GM18505 (cell line): ENCODE measurements at regions not wholly inside any gene's neighbourhood (a gene's known extent, or its start where the extent isn't known, plus 50 kb on each side); places are given as distances from the start of the nearest gene placed in this dataset.
"Not testable (repeated sequence)": the region's sequence is repeated elsewhere in the genome, so short reads cannot be mapped to it uniquely, and the experiment has no call there.

ENCODE experiments used
- ATAC-seq: cut with Tn5 transposase; IDR thresholded peaks from one replicate; pipeline ENCODE4 v1.9.1; 2021; ENCODE audit not compliant: unreplicated experiment
- POLR2A ChIP-seq: IDR thresholded peaks from 4 replicates; pipeline ENCODE4 v1.6.1; 2011; ENCODE audit warnings: borderline replicate concordance; ENCODE audit not compliant: insufficient read depth, insufficient read length; ENCODE audit errors: extremely low read depth

DNA sequence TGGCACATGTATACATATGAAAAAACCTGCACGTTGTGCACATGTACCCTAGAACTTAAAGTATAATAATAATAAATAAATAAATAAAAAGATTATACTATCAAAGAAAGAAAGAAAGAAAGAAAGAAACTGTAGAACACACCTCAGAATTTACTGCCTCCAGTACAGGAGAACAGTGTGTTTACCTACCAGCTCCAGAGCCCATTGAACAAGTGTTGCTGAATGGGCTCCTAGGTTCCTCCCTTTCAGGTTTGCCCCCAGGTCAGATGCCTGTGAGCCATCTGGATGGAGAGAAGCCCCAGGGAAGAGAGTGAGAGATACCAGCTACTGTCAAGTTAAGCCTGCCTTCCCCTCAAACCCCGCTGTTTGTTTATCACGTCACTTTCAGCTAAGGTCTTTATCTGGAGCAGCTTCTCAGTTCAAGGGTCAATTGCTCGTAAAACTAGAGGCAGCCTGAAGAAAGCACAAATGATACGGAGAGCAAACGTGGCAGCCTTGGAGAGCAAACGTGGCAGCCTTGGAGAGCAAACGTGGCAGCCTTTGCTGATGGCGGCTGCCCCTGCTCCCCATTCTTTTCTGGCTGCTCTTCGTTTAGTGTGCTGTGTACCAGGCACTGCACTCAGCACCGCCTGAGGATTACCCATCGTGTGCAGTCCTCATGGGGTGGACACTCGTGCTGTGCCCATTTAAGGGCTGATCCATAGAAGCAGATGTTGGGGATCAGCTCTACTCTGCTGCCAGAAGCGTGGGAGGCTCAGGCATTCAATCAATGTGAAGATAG lies 111.7 kb downstream of the ADAMTS15 start:
- TF ChIP-seq POLR2A: no peak
- no peak for ATAC-seq

DNA sequence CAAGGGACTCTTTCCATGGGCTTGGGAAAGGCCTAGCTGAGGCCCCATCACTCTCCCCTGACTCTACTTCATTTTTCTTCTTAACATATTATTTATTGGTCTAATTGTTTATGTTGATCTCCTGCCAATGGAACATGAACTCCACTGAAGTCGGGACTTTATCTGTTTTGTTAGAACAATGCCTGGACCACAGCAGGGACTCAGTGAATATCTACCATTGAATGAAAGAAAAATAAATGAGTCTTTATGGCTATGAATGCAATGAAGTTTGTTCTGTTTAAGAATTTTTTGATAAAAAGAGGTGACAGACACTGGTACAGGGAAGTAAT lies 112.3 kb downstream of the ADAMTS15 start:
- no peak for TF ChIP-seq POLR2A
- no peak for ATAC-seq

DNA sequence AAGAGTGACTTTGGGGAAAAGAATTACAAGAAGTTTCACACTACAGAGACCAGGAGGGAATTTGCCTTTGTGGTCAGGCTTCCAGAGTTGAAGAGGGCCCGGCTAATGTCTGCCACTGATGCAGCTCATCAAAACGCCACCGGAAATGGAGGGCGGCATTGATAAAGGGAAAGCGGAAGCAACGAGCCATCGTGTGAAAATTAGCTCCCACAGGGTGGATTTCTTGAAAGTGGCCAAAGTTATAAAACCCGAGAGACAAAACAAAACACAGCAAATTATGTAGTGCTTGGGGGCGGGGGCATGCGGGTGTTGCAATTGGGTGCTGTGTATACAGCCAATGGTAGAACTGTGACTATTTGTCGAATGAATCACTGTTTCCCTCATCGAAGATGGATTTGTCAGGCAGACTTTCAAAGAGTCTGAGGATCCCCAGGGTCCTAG lies 113.0 kb downstream of the ADAMTS15 start:
- ATAC-seq: no peak
- no peak for TF ChIP-seq POLR2A

DNA sequence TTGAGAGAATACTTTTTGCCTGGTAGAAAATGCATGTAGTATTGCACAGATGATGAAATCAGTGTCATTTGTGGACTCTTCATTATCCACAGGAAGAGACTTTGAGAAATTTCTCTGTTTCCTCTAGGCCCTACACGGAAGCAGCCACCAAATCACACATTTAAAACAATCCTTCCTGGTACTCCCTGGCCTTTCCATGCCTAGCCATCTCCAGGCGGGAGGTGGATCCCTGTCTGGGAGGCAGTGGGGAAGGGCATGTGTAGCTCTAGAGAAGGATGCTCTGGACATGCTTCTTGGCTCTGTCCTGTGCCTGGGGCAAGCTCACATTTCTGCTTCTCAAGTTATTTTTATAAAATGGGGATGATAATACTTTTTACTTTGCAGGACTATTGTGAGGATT lies 114.1 kb downstream of the ADAMTS15 start:
- no peak for ATAC-seq
- no peak for TF ChIP-seq POLR2A

DNA sequence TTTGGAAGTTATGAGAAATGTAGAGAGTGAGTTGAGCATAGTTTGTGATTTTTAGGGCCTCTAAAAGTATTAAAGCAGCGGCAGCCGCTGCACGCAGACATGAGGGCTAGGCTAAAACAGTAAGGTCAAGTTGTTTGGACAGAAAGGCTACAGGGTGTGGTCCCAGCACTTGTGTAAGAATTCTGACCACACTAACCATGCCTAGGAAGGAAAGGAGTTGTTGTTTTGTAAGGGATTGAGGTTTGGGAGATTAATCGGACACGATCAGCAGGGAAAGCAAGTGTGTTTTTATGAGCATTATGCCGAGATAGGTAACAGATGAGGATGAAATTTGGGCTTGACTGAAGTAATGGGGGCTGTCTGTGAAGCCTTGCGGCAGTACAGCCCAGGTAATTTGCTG lies 117.9 kb downstream of the ADAMTS15 start:
- not testable (repeated sequence) for ATAC-seq

DNA sequence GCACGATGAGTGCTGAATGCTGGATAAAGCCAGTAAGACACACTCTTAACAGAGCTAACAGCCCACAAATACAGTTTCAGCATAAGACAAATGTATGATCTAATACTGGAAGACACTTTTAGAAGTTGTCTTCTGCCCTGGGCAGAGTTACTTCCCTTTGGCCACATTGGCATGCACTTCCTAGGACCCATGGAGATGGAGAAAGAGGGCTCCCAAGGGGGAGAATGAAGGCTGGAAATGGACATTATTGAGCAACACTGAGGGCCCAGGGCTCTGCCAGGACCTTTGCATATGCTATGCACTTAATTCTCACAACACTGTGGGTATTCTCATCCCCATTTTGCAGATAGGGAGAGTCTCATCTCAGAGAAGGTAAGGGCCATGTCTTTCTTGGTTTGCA lies 123.1 kb downstream of the ADAMTS15 start:
- no peak for TF ChIP-seq POLR2A
- no peak for ATAC-seq

DNA sequence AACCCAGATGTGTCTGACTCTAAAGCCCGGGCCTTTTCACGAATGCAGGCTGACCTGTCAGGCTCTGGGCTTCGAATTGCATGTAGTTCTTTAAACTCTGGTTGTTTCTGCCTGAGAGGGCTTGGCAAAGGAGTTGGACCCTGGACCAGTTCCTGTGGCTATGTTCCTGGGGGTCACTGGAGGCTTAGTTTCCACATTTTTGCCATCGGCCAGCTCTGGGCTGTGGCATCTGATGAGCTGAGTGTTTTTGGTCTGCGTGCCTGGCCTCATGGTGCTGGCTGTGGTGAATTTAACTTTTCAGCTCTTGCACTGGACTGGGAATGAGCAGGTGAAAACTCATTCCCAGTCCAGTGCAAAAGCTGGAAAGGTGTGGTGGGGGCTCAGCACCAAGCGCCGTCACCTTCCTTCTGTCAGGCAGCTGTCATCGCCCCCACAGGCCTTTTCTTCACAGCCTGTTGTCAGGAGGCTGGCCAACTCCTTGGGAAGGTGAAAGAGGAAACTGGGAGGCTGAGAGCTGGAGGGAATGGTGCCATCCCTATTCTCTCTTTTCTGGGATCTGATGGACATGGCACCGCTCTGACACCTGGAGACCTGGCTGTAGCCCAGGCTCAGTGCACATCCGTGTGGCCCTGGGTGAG lies 123.6 kb downstream of the ADAMTS15 start:
- no peak for TF ChIP-seq POLR2A
- ATAC-seq: no peak

DNA sequence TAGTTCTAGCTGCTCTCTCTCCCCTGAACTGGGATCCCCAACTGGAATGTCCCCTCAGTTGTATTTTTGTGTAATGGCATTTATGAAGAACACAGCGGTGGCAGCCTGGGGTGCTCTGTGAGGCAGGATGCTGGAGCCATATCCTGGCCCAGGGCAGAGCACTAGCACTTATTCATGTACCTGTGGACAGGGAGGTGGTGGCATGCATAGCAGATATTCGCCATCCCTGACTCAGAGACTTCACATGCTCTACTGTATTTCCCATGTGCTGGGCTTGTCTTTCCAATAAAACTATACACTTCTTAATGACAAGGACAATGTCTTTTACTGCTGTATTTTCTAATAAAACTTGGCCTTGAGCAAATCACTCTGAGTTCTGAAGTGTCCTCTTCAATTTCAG lies 125.3 kb downstream of the ADAMTS15 start:
- ATAC-seq: no peak
- TF ChIP-seq POLR2A: no peak

DNA sequence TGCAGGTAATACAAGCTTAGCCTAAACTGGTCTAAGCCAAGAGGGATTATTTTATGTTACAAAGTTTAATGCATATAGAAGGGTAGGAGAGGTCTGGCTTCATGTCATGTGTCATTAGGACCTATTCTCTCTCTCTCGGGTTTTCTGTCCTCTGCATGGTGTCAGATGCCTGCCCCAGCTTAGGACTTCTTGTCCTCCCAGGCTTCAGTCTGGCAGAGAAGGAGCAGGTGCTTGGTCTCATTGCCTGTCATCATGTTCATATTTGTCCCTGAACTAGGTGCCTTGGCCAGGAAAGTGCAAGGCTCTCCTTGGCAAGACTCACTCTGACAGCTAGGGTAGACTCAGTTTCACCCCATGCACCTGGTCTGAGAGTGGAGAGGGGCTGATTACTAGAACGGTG lies 126.3 kb downstream of the ADAMTS15 start:
- TF ChIP-seq POLR2A: no peak
- no peak for ATAC-seq

DNA sequence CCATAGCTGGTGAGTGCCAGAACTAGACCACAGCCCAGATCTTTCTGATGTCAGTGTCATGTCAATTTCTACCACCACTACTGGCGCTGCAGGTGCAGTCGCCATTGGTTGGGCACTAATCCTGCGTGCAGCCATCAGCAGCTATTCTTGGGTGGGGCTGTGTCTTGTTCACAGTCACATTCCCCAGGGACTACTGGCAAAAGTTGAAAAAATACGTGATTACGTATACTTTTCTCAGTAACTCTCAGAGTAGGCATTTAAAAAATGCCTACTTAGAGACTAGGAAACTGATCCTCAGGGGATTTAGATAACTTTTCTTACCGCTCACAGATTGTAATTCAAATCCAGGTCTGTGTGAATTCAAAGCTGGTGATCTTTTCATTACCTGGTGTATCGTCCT lies 127.7 kb downstream of the ADAMTS15 start:
- TF ChIP-seq POLR2A: no peak
- no peak for ATAC-seq

DNA sequence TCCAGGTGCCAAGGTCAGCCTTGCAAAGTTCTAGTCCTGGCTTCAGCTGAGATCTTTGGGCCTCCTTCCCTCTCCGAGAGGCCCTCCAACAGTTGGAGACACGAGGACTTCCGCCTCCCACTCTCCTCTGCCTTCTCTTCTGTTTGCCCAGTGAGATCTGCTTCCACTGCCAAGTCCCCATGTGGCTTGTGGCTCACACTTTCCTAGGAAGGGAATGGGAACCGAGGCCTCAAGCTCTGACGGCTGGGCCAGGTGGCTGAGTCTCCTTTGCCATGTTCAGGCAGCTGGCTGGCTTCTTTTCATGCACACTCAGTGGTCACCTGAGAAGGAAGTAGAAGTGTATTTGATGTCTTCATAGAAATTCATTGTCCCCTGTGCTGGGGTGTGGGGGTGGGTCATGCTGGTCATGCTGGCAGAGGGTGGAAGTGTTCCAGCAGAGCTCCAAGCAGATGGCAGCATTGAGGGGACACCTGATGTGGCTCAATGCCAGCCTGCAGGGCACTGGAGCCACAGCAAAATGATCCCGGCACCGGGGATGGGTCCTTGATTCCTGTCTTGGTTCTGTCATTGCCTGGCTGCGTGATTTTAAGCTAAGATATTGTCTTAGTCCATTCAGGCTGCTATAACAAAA lies 130.4 kb downstream of the ADAMTS15 start:
- TF ChIP-seq POLR2A: no peak
- no peak for ATAC-seq

DNA sequence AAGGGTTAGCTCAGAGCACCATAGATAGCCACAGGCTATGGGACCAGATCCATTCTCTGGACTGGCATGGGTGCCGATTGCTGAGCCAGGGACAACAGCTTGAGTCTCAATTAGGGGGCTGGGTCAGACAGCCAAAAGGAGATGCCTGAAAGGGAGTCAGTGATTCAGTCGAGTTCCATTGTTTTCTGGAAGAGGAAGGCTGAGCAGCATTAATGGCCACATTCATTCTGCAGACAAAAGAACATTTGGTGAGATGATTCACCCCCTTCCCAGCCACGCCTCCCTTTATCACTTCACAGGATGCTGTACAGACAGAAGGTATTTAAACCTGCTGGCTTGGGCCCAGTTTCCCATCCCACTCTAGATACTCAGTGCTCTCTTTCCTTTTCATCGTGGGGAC lies 131.9 kb downstream of the ADAMTS15 start:
- ATAC-seq: no peak
- no peak for TF ChIP-seq POLR2A

DNA sequence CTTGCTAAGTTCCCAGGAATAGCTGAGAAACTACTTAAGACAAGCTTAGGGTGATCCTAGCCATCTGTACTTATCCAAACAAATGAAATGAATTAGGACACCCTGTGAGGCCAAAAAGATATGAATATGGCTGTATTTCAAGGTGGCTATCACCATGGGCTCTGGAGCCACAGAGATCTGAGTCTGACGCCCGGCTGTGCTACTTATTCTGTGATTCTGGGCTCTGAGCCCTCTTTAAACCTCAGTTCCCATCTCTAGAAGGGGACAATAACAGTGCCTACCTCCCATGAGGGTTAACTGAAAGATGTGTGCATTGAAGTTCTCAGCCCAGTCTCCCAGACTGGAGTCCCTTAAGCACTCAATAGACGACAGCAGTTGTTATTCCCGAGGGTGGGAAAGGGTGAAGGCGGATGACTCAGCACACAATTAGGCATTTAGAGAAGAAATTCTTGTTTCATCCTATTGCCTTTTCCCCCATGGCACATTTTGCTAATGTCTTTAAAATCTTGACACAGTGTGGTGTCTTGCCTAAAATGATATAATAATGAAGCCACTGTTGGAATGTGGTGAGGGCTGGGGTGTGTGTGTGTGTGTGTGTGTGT lies 132.5 kb downstream of the ADAMTS15 start:
- ATAC-seq: no peak
- no peak for TF ChIP-seq POLR2A

DNA sequence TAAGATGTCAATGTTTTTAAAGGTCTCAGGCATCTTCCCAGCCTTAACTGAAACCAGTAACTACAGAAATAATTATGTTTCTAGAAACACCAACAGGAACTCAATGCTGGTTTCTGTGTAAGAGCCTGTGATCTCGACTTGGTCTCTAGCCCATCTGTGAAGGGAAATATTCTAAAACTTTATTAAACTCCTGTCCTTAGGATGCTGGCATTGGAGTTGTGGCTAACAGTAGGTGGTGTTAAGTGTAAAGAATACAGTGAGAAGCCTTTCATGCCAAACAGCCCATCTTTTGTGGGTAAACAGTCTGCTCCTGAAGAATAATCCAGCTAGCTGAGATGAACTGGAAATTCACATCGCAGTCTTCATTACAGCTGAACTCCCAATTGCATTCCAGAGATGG lies 133.2 kb downstream of the ADAMTS15 start:
- ATAC-seq: no peak
- no peak for TF ChIP-seq POLR2A
